CD14-positive monocyte (primary cell): ENCODE measurements at regions not wholly inside any gene's neighbourhood (a gene's known extent, or its start where the extent isn't known, plus 50 kb on each side); places are given as distances from the start of the nearest gene placed in this dataset.

ENCODE experiments used
- DNase-seq, 3 donors: peaks; one replicate each; pipeline ENCODE4 v3.0.0-alpha.2; 2011 to 2022
- H2AFZ ChIP-seq: 2 replicates; pipeline ENCODE4 v1.6.0; 2012; ENCODE audit warnings: mild to moderate bottlenecking, low read depth, low read length, inconsistent platforms; ENCODE audit not compliant: insufficient read depth, poor library complexity, severe bottlenecking
- H3K27ac ChIP-seq, 2 donors: 1 replicate in 1 of 2; 2 replicates in 1 of 2; pipeline ENCODE4 v1.5.1; 2012 to 2013; ENCODE audit warnings: low read length in 2 of 2, control low read depth in 1 of 2, inconsistent platforms in 1 of 2, low read depth in 1 of 2, mild to moderate bottlenecking in 1 of 2
- H3K27me3 ChIP-seq, 2 donors: one replicate each; pipeline versions ENCODE4 v1.6.0 to v1.6.1; 2011 to 2013; ENCODE audit warnings: low read length in 2 of 2; ENCODE audit not compliant: control insufficient read depth in 2 of 2, insufficient read depth in 2 of 2
- H3K36me3 ChIP-seq, 2 donors: replicated peaks in 1 of 2; 1 replicate in 1 of 2; 2 replicates in 1 of 2; pipeline versions ENCODE4 v1.5.1 to v1.6.1; 2012 to 2013; ENCODE audit warnings: low read length in 2 of 2, control low read depth in 1 of 2, inconsistent platforms in 1 of 2, mild to moderate bottlenecking in 1 of 2; ENCODE audit not compliant: insufficient read depth in 2 of 2, control insufficient read depth in 1 of 2
- H3K4me1 ChIP-seq, 2 donors: 1 replicate in 1 of 2; 2 replicates in 1 of 2; pipeline versions ENCODE4 v1.5.1 to v1.6.1; 2012 to 2013; ENCODE audit warnings: low read length in 2 of 2, control low read depth in 1 of 2, inconsistent platforms in 1 of 2, mild to moderate bottlenecking in 1 of 2, moderate library complexity in 1 of 2; ENCODE audit not compliant: insufficient read depth in 2 of 2, control insufficient read depth in 1 of 2
- H3K4me2 ChIP-seq: replicated peaks from 2 replicates; pipeline ENCODE3; 2012; ENCODE audit warnings: low read length, moderate library complexity, mild to moderate bottlenecking; ENCODE audit not compliant: poor library complexity, severe bottlenecking; ENCODE audit errors: extremely low read depth
- H3K4me3 ChIP-seq, 3 experiments: fragments of 200-600 bp in 1 of 3; sonication (generic) in 1 of 3; replicated peaks in 1 of 3; 1 replicate in 2 of 3; 2 replicates in 1 of 3; pipeline ENCODE4 v1.5.1; 2011 to 2013; ENCODE audit warnings: low read length in 3 of 3, mild to moderate bottlenecking in 3 of 3, control low read depth in 2 of 3, low read depth in 2 of 3, inconsistent platforms in 1 of 3, moderate library complexity in 1 of 3
- H3K79me2 ChIP-seq: 2 replicates; pipeline ENCODE4 v1.6.0; 2012; ENCODE audit warnings: mild to moderate bottlenecking, control low read depth, inconsistent platforms, low read length, moderate library complexity; ENCODE audit not compliant: insufficient read depth
- H3K9ac ChIP-seq: 2 replicates; pipeline ENCODE4 v1.6.0; 2017; ENCODE audit warnings: low read length, mild to moderate bottlenecking; ENCODE audit not compliant: insufficient read depth, poor library complexity, severe bottlenecking
- H3K9me3 ChIP-seq, 2 donors: replicated peaks in 1 of 2; 1 replicate in 1 of 2; 2 replicates in 1 of 2; pipeline versions ENCODE4 v1.5.1 to v1.6.1; 2012 to 2013; ENCODE audit warnings: low read length in 2 of 2, control low read depth in 1 of 2; ENCODE audit not compliant: control insufficient read depth in 1 of 2, insufficient read depth in 1 of 2
- H4K20me1 ChIP-seq: 2 replicates; pipeline ENCODE4 v1.6.0; 2012; ENCODE audit warnings: mild to moderate bottlenecking, low read length, control low read depth, moderate library complexity; ENCODE audit not compliant: insufficient read depth
- H3K27ac Mint-ChIP-seq, 7 donors: one replicate each; pipeline ENCODE4 v1.8.0; 2020; ENCODE audit warnings: mild to moderate bottlenecking in 7 of 7, mixed read lengths in 7 of 7, moderate library complexity in 6 of 7, inconsistent platforms in 2 of 7
- H3K27me3 Mint-ChIP-seq, 3 donors: one replicate each; pipeline ENCODE4 v1.8.0; 2021 to 2022; ENCODE audit warnings: low read depth in 3 of 3, mild to moderate bottlenecking in 3 of 3, mixed read lengths in 3 of 3, moderate library complexity in 3 of 3, inconsistent platforms in 1 of 3
- H3K36me3 Mint-ChIP-seq, 2 donors: one replicate each; pipeline ENCODE4 v1.8.0; 2020; ENCODE audit warnings: mixed read lengths in 2 of 2, inconsistent platforms in 1 of 2, mild to moderate bottlenecking in 1 of 2
- H3K4me1 Mint-ChIP-seq: one replicate; pipeline ENCODE4 v1.8.0; 2020; ENCODE audit warnings: mild to moderate bottlenecking, mixed read lengths
- H3K4me3 Mint-ChIP-seq, 2 donors: one replicate each; pipeline ENCODE4 v1.8.0; 2020; ENCODE audit warnings: mild to moderate bottlenecking in 2 of 2, mixed read lengths in 2 of 2, moderate library complexity in 1 of 2
- H3K9me3 Mint-ChIP-seq, 7 donors: one replicate each; pipeline ENCODE4 v1.8.0; 2020 to 2022; ENCODE audit warnings: mixed read lengths in 7 of 7, mild to moderate bottlenecking in 6 of 7, moderate library complexity in 6 of 7, inconsistent platforms in 2 of 7
- WGBS: methylation state at CpG from one replicate; pipeline ENCODE4 v1.1.5; 2013; ENCODE audit warnings: missing lambda C conversion rate; ENCODE audit not compliant: insufficient coverage; 5-methylcytosine and 5-hydroxymethylcytosine counted together
- intact Hi-C, 2 donors: fragments of 100-400 bp; cut with micrococcal nuclease; formaldehyde crosslinking; loops; one replicate each; pipeline versions ENCODE4 v1.15.0 to v1.15.1; 2023
- TF ChIP-seq, protein P1 (sequence below): fragments of 200-600 bp; IDR thresholded peaks from one replicate; pipeline ENCODE4 v1.8.0; 2022; ENCODE audit warnings: antibody characterized with exemption, mild to moderate bottlenecking

- no peaks in the 10 kb centered on the region for H3K36me3 ChIP-seq
- no peaks in the 10 kb centered on the region for H3K79me2 ChIP-seq
- peaks cover 0 to 4% of the 10 kb centered on the region in 2 donors for H3K27me3 ChIP-seq
- Mint-ChIP-seq H3K27ac (no peak overlapping the region), H3K4me3 (no peak overlapping the region), H3K36me3 (no peaks in the 10 kb centered on the region), H3K4me1 (peaks cover 5% of the 10 kb centered on the region), H3K9me3 (peaks cover 0 to 11% (median 3%) of the 10 kb centered on the region in 7 donors), H3K27me3 (peaks cover 0 to 7% (median 0%) of the 10 kb centered on the region in 3 donors)
- H4K20me1 ChIP-seq = no peaks in the 10 kb centered on the region
- intact Hi-C loops = loop anchor here in 1 of 2 donors (10.0 kb wide), 1 partner anchor 91 kb away; no protein-coding TSS in a partner anchor
- peaks cover 0 to 8% of the 10 kb centered on the region in 2 donors for H3K4me1 ChIP-seq
- no peak overlapping the region for H3K9ac ChIP-seq
- H3K4me2 ChIP-seq = no peak overlapping the region
- no peak overlapping the region for H3K4me3 ChIP-seq
- H3K9me3 ChIP-seq = no peaks in the 10 kb centered on the region
- no peak overlapping the region for H3K27ac ChIP-seq
- TF ChIP-seq, protein P1, sequence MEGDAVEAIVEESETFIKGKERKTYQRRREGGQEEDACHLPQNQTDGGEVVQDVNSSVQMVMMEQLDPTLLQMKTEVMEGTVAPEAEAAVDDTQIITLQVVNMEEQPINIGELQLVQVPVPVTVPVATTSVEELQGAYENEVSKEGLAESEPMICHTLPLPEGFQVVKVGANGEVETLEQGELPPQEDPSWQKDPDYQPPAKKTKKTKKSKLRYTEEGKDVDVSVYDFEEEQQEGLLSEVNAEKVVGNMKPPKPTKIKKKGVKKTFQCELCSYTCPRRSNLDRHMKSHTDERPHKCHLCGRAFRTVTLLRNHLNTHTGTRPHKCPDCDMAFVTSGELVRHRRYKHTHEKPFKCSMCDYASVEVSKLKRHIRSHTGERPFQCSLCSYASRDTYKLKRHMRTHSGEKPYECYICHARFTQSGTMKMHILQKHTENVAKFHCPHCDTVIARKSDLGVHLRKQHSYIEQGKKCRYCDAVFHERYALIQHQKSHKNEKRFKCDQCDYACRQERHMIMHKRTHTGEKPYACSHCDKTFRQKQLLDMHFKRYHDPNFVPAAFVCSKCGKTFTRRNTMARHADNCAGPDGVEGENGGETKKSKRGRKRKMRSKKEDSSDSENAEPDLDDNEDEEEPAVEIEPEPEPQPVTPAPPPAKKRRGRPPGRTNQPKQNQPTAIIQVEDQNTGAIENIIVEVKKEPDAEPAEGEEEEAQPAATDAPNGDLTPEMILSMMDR = no peak
- H2AFZ ChIP-seq = no peak overlapping the region
- peak in 2 of 3 donors; percentile 6 to 22 for DNase-seq
Observed at GRCh38 chr6:137405806-137406205, 88.4 kb downstream of the OLIG3 start.

DNA sequence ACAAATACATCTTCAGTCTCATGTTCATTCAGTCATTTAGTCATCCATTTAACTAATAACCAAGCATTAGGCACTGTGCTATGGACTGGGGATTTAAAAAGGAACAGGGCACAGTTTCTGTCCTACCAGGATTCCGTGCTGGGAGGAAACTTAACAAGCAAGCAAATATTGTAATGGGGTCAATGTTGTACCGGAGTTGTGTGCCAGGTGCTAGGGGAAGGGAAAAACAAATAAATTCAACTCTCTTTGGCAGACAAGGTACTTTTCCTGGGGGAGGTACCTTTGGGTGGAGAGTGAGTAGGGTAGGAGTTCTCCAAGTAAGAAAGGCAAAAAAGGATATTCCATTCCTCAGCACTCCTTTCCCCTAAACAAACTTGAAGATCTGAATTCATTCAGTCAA is 90.3 kb downstream of the OLIG3 start:
- H3K4me3 Mint-ChIP-seq = no peak overlapping the region
- no peak overlapping the region for H3K4me3 ChIP-seq
- H4K20me1 ChIP-seq = no peaks in the 10 kb centered on the region
- H3K9ac ChIP-seq = no peak overlapping the region
- H3K27ac Mint-ChIP-seq = no peak overlapping the region
- H3K27ac ChIP-seq = no peak overlapping the region
- TF ChIP-seq, protein P1 = no peak
- peaks cover 5% of the 10 kb centered on the region for H3K4me1 Mint-ChIP-seq
- intact Hi-C loops = loop anchor here in 1 of 2 donors (10.0 kb wide), 1 partner anchor 89 kb away; no protein-coding TSS in a partner anchor
- no peaks in the 10 kb centered on the region for H3K36me3 ChIP-seq
- H3K9me3 Mint-ChIP-seq = peaks cover 0 to 7% (median 3%) of the 10 kb centered on the region in 7 donors
- H3K36me3 Mint-ChIP-seq = no peaks in the 10 kb centered on the region
- H3K79me2 ChIP-seq = no peaks in the 10 kb centered on the region
- no peak overlapping the region for H2AFZ ChIP-seq
- no peak overlapping the region for H3K4me2 ChIP-seq
- WGBS = 100% methylated on average over 1 of the region's 2 CpGs
- H3K27me3 ChIP-seq = no peaks in the 10 kb centered on the region
- H3K9me3 ChIP-seq = no peaks in the 10 kb centered on the region
- H3K4me1 ChIP-seq = peaks cover 0 to 8% of the 10 kb centered on the region in 2 donors
- no peak for DNase-seq
- peaks cover 0 to 4% (median 0%) of the 10 kb centered on the region in 3 donors for H3K27me3 Mint-ChIP-seq
